Kidney (tissue), 13 donors: ENCODE measurements at regions not wholly inside any gene's neighbourhood (a gene's known extent, or its start where the extent isn't known, plus 50 kb on each side); places are given as distances from the start of the nearest gene placed in this dataset.

Source experiments
- DNase-seq, 5 donors: peaks; one replicate each; pipeline ENCODE4 v3.0.0-alpha.2; 2013 to 2020
- FAIRE-seq: peaks from 2 replicates; lab custom pipeline; 2012; peaks lifted over from hg19 to GRCh38; lab: Jason Lieb, UNC
- H3K27ac ChIP-seq, 2 donors: one replicate each; pipeline ENCODE4 v1.7.0; 2013; ENCODE audit warnings: low read depth in 2 of 2, low read length in 2 of 2, inconsistent platforms in 1 of 2
- H3K27me3 ChIP-seq: one replicate; pipeline ENCODE4 v1.7.1; 2013; ENCODE audit warnings: low read length, inconsistent platforms; ENCODE audit not compliant: control insufficient read depth, insufficient read depth
- H3K36me3 ChIP-seq, 3 donors: one replicate each; pipeline versions ENCODE4 v1.7.0 to v1.7.1; 2013; ENCODE audit warnings: low read length in 3 of 3, control low read depth in 1 of 3, inconsistent platforms in 1 of 3; ENCODE audit not compliant: insufficient read depth in 3 of 3, control insufficient read depth in 2 of 3
- H3K4me1 ChIP-seq, 3 donors: one replicate each; pipeline versions ENCODE4 v1.7.0 to v1.7.1; 2013; ENCODE audit warnings: low read length in 3 of 3, inconsistent platforms in 1 of 3, low read depth in 1 of 3; ENCODE audit not compliant: control insufficient read depth in 2 of 3, insufficient read depth in 2 of 3
- H3K4me3 ChIP-seq, 3 donors: one replicate each; pipeline versions ENCODE4 v1.7.0 to v1.8.1; 2013; ENCODE audit warnings: low read length in 3 of 3, control low read depth in 1 of 3, inconsistent platforms in 1 of 3
- H3K9ac ChIP-seq, 3 donors: one replicate each; pipeline versions ENCODE4 v1.7.0 to v1.7.1; 2013; ENCODE audit warnings: low read length in 3 of 3, control low read depth in 1 of 3, inconsistent platforms in 1 of 3
- H3K9me3 ChIP-seq, 3 donors: one replicate each; pipeline versions ENCODE4 v1.7.0 to v1.7.1; 2013; ENCODE audit warnings: low read length in 3 of 3, control low read depth in 1 of 3, inconsistent platforms in 1 of 3; ENCODE audit not compliant: control insufficient read depth in 2 of 3, insufficient read depth in 1 of 3
- CTCF ChIP-seq: IDR thresholded peaks from 3 replicates; pipeline ENCODE4 v1.5.1; 2012; ENCODE audit warnings: mild to moderate bottlenecking, moderate library complexity, borderline replicate concordance; ENCODE audit not compliant: insufficient read depth; ENCODE audit errors: extremely low read depth
- intact Hi-C: fragments of 100-400 bp; cut with DNase I; formaldehyde crosslinking; loops from one replicate; pipeline ENCODE4 v1.11.1; 2022
- donor health status: control.
- donor health status: control.
- donor health status: control.
- donor health status: control.
- donor health status: control.
- donor health status: DM: yes; HTN: yes; CAD: no.
- donor health status: Normal renal cell carcinoma (clear cell type).

- H3K27ac ChIP-seq: no peak overlapping the region
- intact Hi-C loops: no loop called here
- H3K9me3 ChIP-seq: no peaks in the 10 kb centered on the region
- TF ChIP-seq CTCF: no peak
- DNase-seq (no peak), FAIRE-seq (no peak)
- H3K27me3 ChIP-seq: no peaks in the 10 kb centered on the region
- H3K36me3 ChIP-seq: no peaks in the 10 kb centered on the region
- H3K4me3 ChIP-seq: no peak overlapping the region
- H3K4me1 ChIP-seq: peaks cover 0 to 3% (median 0%) of the 10 kb centered on the region in 3 donors
- H3K9ac ChIP-seq: no peak overlapping the region
Observed at GRCh38 chr14:89015016-89015415, 190.6 kb downstream of the TTC8 start.

- FAIRE-seq (no peak), DNase-seq (no peak)
- no peaks in the 10 kb centered on the region for H3K9me3 ChIP-seq
- H3K9ac ChIP-seq: no peak overlapping the region
- H3K27ac ChIP-seq: no peak overlapping the region
- H3K4me3 ChIP-seq: no peak overlapping the region
- intact Hi-C loops: no loop called here
- no peak for TF ChIP-seq CTCF
- no peaks in the 10 kb centered on the region for H3K36me3 ChIP-seq
- peaks cover 0 to 3% (median 0%) of the 10 kb centered on the region in 3 donors for H3K4me1 ChIP-seq
- no peaks in the 10 kb centered on the region for H3K27me3 ChIP-seq
Observed at GRCh38 chr14:89017417-89017816, 193.0 kb downstream of the TTC8 start.

- H3K27ac ChIP-seq: no peak overlapping the region
- H3K4me3 ChIP-seq: no peak overlapping the region
- H3K36me3 ChIP-seq: no peaks in the 10 kb centered on the region
- DNase-seq: no peak
- no peak for FAIRE-seq
- no peaks in the 10 kb centered on the region for H3K9me3 ChIP-seq
- no peaks in the 10 kb centered on the region for H3K27me3 ChIP-seq
- H3K4me1 ChIP-seq: peaks cover 0 to 2% (median 0%) of the 10 kb centered on the region in 3 donors
- intact Hi-C loops: loop anchor here (10.0 kb wide), 1 partner anchor 893 kb away; no protein-coding TSS in a partner anchor
- no peak for TF ChIP-seq CTCF
- H3K9ac ChIP-seq: no peak overlapping the region
Observed at GRCh38 chr14:89022274-89022673, 197.8 kb downstream of the TTC8 start.

GRCh38 chr14:89024691-89025090 lies 200.2 kb downstream of the TTC8 start:
- intact Hi-C loops: loop anchor here (10.0 kb wide), 1 partner anchor 890 kb away; no protein-coding TSS in a partner anchor
- no peak for FAIRE-seq
- no peak for TF ChIP-seq CTCF

More at GRCh38 chr14:89024691-89025090, 200.2 kb downstream of the TTC8 start:
- H3K4me1 ChIP-seq: peaks cover 0 to 5% (median 0%) of the 10 kb centered on the region in 3 donors
- H3K9ac ChIP-seq: no peak overlapping the region
- no peaks in the 10 kb centered on the region for H3K36me3 ChIP-seq
- no peak overlapping the region for H3K4me3 ChIP-seq
- peaks cover 2% of the 10 kb centered on the region for H3K27me3 ChIP-seq
- H3K27ac ChIP-seq: no peak overlapping the region
- H3K9me3 ChIP-seq: peaks cover 0 to 4% (median 2%) of the 10 kb centered on the region in 3 donors
- DNase-seq: no peak
